Prostate gland (tissue), 2 donors: ENCODE measurements at regions not wholly inside any gene's neighbourhood (a gene's known extent, or its start where the extent isn't known, plus 50 kb on each side); places are given as distances from the start of the nearest gene placed in this dataset.
"Not testable (repeated sequence)": the region's sequence is repeated elsewhere in the genome, so short reads cannot be mapped to it uniquely, and the experiment has no call there.

Source experiments
- CTCF ChIP-seq, 4 experiments: fragments of 200-600 bp in 2 of 4; fragments of 450-650 bp in 2 of 4; sonication (generic) in 2 of 4; IDR thresholded peaks; 1 replicate in 3 of 4; 2 replicates in 1 of 4; pipeline ENCODE4 v1.5.1; 2016 to 2019; ENCODE audit warnings: antibody characterized with exemption in 4 of 4, mild to moderate bottlenecking in 2 of 4, moderate library complexity in 2 of 4
- POLR2A ChIP-seq: fragments of 450-650 bp; IDR thresholded peaks from one replicate; pipeline ENCODE4 v1.6.1; 2016; ENCODE audit warnings: antibody characterized with exemption, mild to moderate bottlenecking
- POLR2AphosphoS5 ChIP-seq: sonication (generic); formaldehyde crosslinking; IDR thresholded peaks from one replicate; pipeline ENCODE4 v1.6.1; 2017; ENCODE audit warnings: antibody characterized with exemption

- TF ChIP-seq CTCF (IDR thresholded peaks at IDR 0.05); POLR2A; POLR2AphosphoS5: not testable (repeated sequence)
Observed at GRCh38 chr9:40097992-40098391, 742.5 kb downstream of the SPATA31A1 start.
